ENCODE measurements at regions not wholly inside any gene's neighbourhood (a gene's known extent, or its start where the extent isn't known, plus 50 kb on each side); places are given as distances from the start of the nearest gene placed in this dataset.

DNA sequence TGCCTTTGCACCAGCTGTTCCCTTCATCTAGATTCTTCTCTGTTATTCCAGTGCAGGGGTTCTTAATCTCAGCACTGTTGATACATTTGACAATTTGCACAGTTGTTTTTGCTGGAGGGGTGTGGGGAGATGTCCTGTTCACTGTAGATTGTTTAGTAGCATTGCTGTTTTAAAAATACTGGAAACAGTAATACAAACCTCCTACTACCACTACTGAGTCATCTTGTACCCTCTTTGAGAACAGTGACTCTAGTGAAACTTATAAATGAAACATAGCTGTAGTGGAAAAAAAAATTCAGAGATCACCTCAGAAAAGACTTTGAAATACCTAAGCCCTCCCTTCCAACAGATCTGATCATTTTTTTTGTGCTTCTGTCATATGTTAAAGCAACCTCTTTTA is 154.8 kb upstream of the TMEM196 start:
- TF ChIP-seq, protein P1, sequence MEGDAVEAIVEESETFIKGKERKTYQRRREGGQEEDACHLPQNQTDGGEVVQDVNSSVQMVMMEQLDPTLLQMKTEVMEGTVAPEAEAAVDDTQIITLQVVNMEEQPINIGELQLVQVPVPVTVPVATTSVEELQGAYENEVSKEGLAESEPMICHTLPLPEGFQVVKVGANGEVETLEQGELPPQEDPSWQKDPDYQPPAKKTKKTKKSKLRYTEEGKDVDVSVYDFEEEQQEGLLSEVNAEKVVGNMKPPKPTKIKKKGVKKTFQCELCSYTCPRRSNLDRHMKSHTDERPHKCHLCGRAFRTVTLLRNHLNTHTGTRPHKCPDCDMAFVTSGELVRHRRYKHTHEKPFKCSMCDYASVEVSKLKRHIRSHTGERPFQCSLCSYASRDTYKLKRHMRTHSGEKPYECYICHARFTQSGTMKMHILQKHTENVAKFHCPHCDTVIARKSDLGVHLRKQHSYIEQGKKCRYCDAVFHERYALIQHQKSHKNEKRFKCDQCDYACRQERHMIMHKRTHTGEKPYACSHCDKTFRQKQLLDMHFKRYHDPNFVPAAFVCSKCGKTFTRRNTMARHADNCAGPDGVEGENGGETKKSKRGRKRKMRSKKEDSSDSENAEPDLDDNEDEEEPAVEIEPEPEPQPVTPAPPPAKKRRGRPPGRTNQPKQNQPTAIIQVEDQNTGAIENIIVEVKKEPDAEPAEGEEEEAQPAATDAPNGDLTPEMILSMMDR (IDR thresholded peaks at IDR 0.05; ENCODE audit: extremely low read depth in 1 of 2, insufficient read depth in 1 of 2, low read depth in 1 of 2, low read length in 2 of 2) = no peak
- no peak for TF ChIP-seq POLR2AphosphoS5 (IDR thresholded peaks at IDR 0.05; ENCODE audit: insufficient read depth, low read depth, low read length)
- TF ChIP-seq, protein P2, sequence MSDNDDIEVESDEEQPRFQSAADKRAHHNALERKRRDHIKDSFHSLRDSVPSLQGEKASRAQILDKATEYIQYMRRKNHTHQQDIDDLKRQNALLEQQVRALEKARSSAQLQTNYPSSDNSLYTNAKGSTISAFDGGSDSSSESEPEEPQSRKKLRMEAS (IDR thresholded peaks at IDR 0.05; ENCODE audit: insufficient read depth, insufficient read length) = no peak
- no peak for TF ChIP-seq EZH2 (IDR thresholded peaks at IDR 0.05; ENCODE audit: borderline replicate concordance, low read depth, low read length, severe bottlenecking)
- TF ChIP-seq FOS (IDR thresholded peaks at IDR 0.05; ENCODE audit: borderline replicate concordance, insufficient read depth, low read length) = no peak
- no peak for TF ChIP-seq POLR2A (IDR thresholded peaks at IDR 0.05; ENCODE audit: low read depth, low read length)
- TF ChIP-seq JUN (IDR thresholded peaks at IDR 0.05; ENCODE audit: borderline replicate concordance, insufficient read depth, insufficient read length, low read depth) = no peak
- TF ChIP-seq MYC (IDR thresholded peaks at IDR 0.05; ENCODE audit: low read depth, low read length) = no peak
